Renal pelvis (tissue), 1 donor: ENCODE measurements at regions not wholly inside any gene's neighbourhood (a gene's known extent, or its start where the extent isn't known, plus 50 kb on each side); places are given as distances from the start of the nearest gene placed in this dataset.

Experiments used
- DNase-seq: peaks from one replicate; pipeline ENCODE4 v3.0.0-alpha.2; 2013

DNA sequence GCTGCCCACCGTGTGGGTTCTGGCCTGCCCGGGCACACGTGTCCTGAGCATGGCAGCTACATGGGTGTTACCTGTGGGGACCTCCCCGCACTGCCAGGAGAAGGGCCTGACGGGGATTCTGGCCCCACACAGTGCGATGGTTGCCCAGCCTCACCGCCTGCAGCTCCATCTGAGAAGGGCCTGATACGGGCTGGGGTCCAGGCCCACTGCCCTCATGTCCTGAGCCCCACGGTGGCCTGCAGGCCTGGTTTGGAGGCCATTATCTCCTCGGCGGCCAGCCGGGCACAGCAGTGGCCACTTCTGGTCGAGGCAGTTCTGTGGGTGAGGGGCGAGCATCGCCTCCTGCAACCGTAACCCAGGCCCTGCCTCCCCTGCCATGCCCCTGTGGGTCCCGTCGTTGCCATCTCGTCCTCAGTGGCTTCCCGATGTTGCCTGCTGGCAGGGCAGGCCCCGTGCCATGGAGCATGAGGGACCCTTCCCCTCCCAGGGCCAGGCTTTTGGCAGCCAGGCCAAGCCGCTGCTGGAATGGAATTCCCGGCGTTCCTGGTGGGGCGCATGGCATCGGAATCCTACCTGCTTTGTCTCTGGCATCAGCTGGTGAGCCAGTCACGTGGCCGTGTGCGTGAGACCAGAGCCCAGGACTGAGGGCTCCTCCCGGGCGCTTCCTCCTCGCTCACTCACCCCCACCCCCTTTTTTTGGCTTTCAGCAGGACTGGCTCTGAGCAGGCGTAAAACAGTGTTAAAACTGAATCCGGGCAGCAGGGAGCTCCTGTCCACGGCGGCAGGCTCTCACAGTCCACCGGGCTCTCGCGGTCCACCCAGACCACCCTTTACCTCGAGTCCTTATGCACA, 71.9 kb upstream of the PPARA start:
- no peak for DNase-seq

DNA sequence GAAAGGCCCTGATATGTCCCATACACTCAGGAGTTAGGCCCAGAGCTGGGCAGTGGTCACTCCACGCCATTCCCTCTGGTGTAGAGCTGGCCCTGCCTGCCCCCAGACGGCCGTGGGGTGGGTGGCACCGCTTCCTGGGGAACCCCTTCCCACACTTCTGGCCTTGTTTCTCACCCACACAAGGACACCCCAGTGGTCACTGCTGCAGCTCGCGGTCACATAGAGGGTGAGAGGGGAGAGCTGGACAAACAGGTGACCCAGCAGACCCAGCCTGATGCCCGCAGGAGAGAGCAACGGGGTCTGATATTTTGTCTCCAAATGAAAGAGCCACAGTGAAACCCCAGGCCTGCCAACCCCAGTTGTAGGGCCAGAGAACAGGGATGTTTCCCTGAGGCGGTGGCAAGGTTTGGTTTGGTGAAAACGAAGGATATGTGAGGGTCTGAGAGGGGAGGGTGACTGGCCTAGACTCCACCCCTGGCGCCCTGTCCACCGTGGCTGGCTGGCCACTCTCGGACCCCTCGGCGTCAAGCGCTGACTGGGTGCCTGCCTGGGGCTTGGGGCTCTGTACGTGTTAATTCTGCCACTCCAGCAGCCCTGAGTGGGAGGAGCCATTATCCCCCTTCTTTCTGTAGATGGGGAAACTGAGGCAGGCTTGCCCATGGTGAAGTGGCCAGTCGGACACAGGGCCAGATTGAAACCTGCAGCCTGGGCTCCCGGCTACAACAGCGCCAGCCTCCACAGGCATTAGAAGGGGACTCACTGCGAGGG, 71.0 kb upstream of the PPARA start:
- DNase-seq, result no peak

DNA sequence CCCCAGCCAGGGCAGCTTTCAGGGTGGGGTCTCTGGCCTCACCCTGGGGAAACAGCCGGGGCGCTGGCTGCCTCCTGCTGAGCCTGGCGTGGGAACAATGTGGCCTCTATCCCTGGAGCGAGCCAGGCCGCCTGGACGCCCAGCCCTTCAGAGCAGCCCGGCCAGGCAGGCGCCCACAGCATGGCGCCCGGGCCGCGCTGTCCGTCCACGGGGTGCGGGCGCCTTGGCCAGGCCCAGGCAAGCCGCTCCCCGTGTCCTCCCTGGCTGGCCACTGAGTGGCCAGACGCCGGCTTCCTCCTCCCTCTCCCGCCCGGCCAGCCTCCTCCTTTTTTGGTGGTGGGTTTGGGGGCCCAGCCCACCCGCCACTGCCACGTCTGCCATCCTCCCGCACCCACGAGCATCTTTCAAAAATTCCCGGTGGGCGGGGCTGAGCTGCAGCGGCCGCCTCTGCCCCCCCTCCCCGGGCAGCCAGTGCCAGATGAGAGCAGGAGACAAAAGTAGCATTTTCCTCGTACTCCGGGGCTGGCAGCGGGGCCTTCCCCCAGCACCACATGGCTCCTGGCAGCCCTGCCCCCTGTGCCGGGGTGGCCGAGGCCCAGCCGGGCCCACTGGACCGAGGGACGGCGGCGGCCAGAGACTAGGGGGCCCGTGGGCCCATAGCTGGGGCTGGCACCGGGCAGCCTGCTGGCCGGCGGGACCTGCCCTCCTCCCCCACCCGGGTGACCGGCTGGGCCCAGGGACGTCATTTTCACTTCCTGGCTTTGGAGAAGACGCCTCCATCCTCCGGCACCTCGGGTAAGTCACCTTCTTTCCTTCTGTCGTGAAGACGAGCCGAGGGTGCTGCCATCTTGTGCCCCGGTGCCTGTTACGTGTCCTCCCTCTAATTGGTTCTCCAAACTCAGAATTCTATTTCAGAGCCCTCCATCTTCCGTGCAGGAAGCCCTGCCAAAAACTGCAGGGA, 70.2 kb upstream of the PPARA start:
- no peak for DNase-seq

DNA sequence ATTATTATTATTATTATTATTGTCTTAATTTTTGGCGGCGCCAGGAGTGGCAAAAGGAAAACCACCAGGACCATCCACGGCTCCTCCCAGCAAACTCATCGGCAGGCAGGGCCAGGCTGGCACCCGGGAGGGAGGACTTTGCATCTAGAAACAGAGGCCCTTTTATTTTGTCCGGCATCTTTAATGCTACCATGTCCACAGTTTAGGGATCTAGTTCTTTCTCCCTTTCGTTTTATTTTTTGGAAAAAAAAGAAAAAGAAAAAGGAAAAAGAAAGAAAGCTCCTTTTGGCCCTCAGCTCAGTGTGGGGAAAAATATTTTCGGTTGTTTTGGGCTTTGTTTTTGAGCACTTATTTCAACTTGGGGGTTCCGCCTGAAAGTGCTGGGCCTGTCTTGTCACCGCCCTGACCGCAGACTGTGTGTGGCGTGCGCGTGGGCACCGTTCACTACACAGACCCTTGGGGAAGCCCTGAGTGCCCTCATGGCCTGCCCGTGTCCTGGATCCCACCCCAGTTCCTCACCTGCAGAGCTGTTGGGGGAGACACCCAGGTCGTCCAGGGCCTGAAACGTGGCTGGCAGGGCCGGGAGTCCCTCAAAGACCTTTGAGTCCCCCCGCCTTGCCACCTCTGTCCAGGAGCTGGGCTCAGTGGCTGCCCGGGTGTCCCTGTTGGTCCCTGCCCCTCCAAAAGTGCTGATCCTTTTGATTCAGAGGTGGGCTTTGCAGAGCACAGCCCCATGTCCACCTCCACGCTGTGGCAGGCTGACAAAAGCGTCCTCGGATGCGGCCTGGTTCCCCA, 69.1 kb upstream of the PPARA start:
- DNase-seq, result no peak

DNA sequence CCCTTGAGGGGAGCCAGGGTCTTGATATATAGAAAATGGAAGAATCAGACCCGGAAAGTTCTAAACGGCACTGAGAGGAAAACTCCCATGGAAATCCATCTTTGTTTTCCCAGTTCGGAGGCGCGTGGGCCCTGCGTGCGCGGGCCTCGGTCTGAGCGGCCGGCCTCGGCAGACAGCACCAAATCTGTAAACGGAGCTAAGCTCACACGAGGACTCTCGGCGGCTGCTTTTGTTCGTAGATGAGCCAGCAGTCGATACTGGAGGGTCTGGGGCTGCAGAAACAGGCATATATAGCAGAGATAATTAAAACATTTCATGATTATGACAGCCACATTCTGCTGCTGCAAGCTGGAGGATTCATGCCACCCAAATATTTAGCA, 68.5 kb upstream of the PPARA start:
- DNase-seq, result no peak

DNA sequence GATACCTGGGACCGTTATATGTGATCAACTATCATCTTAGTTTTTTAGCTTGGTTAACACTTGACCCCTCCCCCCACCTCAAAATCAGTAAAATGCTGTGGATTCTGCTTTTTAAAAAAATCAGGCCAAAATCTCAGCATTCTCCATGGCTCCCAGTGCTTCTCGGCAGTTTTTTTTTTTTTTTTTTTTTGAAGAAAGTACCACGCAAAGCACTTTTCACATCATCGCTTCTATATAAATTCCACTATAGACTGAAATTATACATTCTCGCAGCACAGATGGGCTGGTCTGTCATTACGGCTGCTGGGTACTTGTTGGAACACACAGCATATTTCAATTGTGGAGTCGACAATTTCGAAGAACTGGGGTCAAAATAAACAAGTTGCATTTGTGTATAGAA, 67.7 kb upstream of the PPARA start:
- DNase-seq, result no peak

DNA sequence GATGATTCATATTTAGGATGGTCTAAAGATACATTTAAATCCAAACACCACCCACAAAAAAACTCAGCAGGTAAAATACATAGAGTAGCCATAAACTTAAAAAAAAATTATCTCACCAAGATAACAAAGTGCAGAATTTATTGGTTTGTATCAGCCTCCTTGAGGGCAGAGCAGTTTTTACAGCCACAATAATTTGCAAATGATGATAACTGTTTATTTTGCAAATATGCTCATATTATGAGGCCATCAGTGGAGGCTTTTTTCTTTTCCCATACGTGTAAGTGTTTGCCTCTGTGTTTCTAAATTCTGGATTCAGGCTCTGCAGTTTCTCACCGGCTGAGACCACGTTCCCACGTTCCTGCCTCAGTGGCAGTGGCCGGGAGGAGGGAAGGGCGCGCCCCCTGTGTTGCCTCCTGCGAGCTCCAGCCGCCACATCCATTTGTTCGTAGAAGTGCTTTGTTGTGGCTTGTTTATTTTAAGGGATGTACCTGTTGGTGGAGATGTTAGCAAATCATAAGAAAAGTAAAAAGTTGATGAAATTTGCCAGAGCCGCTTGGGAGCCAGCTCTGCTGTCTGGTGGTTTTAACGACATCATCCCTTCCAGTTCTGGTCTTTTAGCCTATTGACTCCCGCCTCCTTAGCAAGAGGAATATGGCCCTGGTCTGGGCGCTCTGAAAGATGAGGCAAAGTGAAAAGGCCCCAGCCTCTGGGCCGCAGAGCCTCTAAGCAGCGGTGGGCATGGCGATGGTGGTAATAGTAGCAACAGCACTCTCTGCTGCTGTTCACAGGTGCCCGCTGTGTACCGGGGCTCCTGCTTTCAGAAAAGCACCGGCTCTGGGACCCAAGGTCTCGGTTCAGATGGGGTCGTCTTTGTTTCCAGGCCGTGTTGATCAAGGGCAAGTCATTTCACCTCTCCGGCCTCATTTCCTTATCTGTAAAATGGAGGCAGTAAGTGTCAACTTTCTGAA, 66.7 kb upstream of the PPARA start:
- no peak for DNase-seq

DNA sequence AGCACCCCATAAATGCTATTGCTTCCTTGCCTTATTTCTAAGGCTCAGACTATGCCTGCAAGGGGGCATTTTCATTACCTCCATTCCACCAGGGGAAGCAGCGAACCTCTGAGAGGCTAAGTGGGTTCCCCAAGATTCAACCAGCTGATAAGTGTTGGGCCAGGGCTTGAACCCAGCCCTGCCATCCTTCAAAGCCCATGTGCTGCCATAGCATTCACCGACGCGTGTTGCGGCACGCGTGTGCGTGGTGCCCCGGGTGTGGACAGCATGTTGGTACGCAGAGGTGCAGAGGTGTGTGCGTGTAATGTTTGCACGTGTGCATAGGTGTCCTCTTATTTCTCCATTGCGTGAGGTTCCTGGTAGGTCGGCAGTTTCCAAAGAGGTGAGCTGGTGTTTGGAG, 66.0 kb upstream of the PPARA start:
- DNase-seq, result no peak

DNA sequence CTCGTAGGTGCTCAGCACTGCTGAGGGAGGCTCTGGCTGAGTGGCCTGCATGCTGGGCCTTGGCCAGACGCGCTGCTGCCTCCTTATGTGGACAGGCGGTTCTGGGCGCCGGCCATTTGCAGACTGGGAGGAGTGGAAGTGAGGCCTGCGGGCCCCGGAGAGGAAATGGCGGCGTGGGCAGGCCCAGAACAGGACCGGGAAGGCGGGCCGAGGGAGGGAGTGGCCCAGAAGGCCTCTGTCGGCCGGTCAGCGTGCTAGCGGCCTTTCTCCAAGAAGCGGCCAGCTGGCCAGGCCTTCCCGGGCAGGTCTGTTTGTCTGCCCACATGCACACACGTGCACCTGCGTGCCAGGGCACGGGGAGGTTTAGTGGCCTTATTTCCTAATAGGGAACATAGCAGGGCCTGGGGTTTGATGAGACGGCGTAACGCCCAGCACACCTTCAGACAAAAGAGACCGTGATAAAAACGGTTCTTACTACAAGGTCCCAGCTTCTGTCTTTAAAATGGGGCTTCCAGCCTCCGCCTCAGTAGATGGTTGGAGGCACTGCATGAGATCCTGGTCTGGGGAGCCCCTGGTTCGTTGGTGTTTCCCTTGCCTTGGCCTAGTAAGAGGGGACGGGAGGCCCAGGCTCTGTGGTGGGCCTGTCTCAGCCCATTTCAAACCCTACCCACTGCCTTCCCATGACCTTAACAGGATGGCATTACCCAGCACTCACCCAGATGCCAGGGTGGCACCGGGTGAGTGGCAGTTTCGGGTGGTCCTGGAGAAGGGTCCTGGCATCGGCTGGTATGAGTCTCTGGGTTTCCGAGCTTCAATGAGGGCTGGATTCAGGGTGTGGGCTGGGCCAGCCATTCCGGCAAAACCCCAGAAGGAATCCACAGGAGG, 65.1 kb upstream of the PPARA start:
- no peak for DNase-seq

DNA sequence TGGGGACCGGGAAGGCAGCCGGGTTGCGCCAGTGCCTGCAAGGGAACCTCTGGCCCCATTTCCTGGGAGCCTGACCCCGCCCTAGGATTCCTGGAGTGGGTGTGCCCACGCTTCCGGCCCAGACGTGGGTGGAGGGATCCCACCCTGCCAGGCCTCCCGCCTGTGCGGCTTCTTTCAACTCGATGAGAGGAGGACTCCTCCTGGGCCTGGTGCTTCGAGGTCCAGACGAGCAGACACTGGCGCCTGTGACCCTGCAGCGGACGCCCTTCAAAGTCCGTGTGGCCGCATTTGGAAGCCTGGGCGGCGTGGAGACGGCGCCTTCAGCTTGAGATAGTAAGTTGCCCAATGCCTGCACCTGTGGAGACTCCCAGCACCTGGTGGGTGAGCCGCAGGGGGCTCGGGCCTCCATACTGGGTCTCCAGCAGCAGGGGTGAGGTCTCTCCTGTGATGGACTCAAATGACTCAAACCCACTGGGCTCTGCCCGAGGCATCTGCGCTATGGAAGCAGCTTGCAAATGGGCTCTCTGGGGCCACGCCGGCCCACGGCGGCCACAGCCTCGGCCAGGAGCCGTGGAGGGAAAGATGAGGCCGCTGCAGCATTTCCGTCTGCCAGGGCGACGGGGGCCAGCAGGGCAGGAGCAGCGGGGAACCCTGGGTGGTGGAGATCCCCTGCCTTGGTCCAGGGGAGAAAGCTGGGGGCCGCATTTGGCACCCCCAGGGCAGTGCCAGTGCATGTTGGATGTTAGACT, 64.3 kb upstream of the PPARA start:
- DNase-seq, result no peak

DNA sequence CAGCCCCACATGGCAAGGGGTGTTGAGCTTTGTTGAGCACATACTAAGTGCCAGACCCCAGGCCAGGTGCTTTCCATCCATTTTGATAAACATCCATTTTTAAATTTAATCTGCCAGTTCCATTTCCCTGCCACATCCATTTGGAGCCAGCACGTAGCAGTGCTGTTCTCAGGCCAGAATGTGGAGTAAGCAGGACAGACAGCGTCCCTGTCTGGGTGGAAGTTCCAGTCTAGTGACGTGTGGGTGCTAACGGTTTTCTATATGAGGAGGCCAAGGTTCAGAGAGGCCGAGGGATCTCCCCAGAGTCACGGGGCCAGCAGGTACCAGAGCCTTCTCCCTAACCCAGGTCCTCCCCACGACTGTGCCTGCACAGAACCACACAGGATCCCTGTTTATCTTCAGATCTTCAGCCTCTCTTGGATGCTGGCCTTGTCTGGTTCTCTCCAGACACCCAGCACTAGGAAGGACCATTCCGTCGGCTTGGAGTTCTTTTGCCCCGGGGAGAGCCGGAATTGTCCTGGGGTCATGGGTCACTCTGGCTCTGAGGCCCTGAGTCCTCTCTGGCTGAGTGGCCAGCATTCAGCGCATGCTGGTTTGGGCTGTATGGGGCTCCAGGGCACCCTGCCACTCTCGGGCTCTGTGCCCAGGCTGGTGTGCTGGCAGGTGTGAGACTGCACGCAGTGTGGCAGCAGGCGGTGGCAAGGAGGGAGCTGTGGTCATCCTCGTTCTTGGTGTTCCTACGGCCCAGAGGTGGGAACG, 63.6 kb upstream of the PPARA start:
- DNase-seq, result no peak

DNA sequence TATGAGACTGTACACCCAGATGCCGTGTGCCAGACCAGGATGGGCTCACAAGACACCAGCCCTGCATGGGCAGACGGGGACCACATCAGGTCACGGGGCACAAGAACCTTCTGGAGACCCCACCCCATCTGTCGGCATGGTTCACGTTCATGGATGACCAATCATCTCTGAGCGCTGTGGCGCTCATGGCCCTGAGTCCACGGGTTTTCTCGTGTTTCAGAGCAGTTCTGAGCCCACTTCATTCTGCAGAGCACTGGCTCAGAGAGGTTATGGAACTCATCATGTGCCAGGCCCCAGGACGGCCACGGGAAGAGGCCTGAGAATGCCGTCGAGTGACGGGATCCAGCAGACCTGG, 63.0 kb upstream of the PPARA start:
- no peak for DNase-seq

DNA sequence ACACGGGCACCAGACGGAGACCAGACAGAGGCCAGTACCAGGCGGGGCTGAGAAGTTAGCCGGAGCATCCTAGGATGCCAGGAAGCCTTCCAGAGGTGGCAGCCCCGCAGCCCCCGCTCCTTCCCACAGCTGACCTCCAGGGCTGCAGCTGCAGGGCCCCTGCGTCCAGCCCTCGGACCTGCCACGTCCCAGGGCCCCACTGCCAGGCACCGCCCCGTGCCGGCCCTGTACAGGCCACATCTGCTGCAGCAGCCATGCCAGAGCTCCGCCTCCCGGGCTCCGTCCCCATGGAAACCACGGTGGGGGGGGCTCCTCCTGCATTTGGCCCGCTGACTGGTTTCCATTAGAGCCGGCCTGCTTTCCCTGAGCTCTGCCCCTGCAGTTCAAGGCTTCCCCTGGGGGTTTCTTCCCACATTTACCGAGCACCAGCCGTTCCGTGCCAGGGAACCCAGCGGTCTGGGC, 62.5 kb upstream of the PPARA start:
- peak; percentile 69 for DNase-seq

DNA sequence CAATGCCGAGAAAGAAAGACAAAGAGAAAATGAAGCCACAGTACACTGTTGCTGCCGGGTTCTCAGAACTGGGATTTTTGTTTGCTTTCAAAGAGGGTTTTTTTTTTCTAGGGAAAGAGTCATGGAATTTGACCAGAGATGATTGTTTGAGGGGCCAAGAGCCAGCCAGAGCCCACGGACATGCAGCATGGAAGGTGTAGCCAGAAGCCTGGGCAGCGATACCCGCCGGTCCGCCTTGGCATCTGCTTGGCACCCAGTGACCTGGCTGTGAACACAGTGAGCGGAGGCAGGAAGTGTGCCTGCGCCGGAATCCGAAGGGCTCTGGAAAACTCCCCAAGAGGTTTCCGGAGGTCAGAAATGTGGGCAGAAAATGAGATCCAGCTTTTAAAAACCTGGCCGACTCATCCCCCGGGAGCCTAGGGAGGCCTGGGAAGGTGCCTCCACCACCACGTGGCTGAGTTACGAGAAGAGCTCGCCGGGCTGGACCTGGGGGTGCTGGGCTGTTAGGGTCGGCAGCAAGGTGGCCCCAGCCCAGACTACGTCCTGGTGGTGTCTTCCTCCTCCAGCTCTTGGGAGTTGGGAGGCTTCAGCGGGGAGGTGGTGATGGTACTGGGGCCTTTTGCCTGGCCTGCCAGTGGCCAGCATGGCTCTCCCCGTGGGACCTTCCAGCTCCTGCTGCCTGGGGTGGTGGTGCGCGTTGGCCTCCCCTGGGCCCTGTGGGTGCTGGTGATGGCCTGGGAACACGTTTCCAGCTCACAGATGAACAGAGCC, 61.6 kb upstream of the PPARA start:
- DNase-seq, result no peak

DNA sequence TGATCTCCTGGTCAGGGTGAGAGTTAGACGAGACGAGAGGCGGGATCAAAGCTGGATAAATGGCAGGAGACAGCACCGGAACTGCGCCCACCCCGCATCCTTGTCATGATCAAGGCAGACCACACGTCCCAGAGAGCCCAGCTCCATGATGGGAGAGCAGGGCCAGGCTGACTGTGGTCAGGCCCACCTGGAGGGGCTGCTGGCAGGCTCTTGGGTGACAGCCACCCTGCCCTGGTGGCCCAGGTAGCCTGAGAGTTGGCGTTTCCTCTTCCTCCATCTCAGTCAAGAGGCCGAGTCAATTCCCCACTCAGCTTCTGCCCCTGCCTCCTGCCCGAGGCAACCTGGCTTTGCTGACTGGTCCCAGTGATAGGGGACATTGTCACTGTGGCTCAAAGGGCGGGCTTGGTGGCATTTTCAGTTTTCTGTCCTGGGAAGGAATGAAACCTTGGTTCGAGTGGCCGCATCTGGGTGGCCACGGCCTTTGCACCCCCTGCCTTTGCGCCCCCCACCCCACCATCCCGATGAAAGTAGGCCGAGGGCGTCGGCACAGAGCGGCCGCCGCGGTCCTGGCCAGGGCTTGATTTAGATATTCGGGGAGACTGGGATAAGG, 60.8 kb upstream of the PPARA start:
- no peak for DNase-seq

DNA sequence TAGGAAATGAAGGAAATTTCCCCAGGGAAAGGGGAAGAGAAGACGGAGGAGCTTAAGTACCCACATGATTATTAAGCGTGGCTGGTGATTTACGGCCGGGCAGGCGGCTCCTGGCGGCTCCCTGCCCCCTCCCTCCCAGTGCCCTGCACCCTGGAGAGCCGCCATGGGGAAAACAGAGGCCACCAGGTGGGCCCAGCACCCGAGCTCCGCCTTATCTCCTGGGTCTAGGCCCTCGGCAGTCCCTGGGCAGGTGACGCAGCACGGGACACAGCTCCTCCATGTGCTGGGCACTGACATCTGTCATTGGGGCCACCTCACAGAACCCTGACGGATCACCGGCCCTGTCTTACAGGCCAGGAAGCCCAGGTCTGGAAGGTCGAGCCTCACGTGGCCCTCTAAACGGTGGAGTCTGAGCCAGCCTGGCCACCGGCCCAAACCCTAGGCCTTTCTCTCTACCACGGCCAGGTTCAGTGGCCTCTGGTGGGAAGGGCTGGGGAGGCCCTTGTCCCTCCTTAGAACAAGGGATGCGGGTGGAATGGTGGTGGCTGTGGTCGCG, 60.2 kb upstream of the PPARA start:
- DNase-seq, result no peak
